Forelimb muscle (tissue), 1 donor: ENCODE measurements at regions not wholly inside any gene's neighbourhood (a gene's known extent, or its start where the extent isn't known, plus 50 kb on each side); places are given as distances from the start of the nearest gene placed in this dataset.
"Not testable (repeated sequence)": the region's sequence is repeated elsewhere in the genome, so short reads cannot be mapped to it uniquely, and the experiment has no call there.

Experiments
- DNase-seq: peaks from one replicate; pipeline ENCODE4 v3.0.0-alpha.2; 2013; ENCODE audit warnings: low read depth

GRCh38 chr18:61676773-61677434 is 215.9 kb downstream of the RNF152 start:
- DNase-seq: no peak

GRCh38 chr18:61669320-61669719 is 223.5 kb downstream of the RNF152 start:
- no peak for DNase-seq

GRCh38 chr18:61666876-61667590 is 225.8 kb downstream of the RNF152 start:
- DNase-seq: no peak

GRCh38 chr18:61664419-61665084 is 228.3 kb downstream of the RNF152 start:
- DNase-seq: no peak

DNA sequence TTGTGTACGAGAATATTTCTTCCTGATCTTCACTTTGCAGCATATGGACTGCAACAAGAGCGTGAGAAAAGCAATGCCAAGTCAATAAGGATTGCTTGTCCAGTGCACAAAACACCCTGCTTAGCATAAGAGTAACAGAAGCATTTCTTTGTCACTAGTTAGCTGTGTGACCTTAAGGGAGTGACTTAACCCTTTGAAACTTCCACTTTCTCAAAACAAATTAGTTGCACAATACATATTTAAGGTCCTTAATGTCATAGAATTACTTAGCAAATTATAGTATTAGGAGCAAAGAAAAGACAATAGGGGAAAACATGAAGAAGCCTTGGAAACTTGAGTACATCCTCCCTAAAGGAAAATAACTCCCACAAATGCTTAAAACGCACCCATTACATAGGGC is 230.1 kb downstream of the RNF152 start:
- DNase-seq: no peak

- no peak for DNase-seq
Measured at GRCh38 chr18:61658431-61658830, 234.4 kb downstream of the RNF152 start.

GRCh38 chr18:61657066-61657732 is 235.6 kb downstream of the RNF152 start:
- DNase-seq: no peak

GRCh38 chr18:61655630-61656029 is 237.2 kb downstream of the RNF152 start:
- DNase-seq: no peak

GRCh38 chr18:61653823-61654551 is 238.8 kb downstream of the RNF152 start:
- DNase-seq: no peak

DNA sequence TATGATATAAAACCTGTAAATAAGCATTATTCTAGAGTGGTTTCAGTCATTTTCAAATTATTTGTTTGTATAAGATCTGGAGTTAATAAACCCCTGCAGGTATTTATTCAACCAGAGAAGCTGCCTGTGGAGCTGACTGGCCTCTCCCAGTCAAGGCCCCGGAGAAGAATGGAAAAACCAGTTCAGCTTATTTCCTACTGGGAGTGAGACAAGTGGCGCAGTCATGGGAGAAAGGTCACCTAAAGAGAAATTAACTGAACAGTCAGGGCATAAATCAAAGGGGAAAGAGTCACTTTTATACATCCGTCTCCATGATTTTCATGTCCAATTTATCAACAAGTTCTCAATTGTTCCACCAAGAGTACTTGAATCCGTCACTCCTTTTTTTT is 240.9 kb downstream of the RNF152 start:
- DNase-seq: no peak

- no peak for DNase-seq
Measured at GRCh38 chr18:61651145-61651879, 241.5 kb downstream of the RNF152 start.

- no peak for DNase-seq
Measured at GRCh38 chr18:61643884-61644647, 248.7 kb downstream of the RNF152 start.

- DNase-seq: no peak
Measured at GRCh38 chr18:61639886-61640285, 252.9 kb downstream of the RNF152 start.

- no peak for DNase-seq
Measured at GRCh38 chr18:61637905-61638595, 254.8 kb downstream of the RNF152 start.

- DNase-seq: no peak
Measured at GRCh38 chr18:61637319-61637718, 255.5 kb downstream of the RNF152 start.

DNA sequence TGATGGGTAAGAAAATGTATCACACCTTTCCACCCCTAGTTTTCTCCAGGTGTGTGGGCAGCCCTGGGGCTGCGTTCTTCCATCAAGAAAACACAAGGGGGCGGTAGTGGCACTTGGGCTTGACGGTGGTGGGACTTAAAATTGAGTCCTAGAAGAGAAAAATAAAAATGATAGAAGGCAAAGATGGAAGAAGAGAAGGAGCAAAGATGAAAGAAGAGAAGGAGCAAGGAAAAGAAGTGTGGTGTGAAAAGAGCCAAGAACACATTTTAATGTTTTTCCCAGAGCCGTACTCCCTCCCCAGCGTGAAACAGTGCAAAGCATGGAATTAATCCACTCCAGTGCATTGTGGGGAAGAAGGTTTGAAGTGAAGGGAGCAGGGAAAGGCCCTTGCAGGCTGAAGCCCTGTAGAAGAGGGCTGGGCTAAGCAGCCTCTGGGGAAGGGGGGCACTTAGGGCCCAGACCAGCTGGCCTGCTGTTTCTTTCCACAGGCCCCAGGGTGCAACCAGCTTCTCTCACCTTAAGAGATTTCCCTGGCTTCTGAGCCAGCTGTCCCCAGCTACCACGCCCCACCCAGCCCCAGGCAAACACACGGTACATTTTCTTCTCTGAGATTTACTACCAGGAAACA is 256.8 kb downstream of the RNF152 start:
- no peak for DNase-seq

GRCh38 chr18:61628085-61628484 is 264.7 kb downstream of the RNF152 start:
- DNase-seq: no peak

DNA sequence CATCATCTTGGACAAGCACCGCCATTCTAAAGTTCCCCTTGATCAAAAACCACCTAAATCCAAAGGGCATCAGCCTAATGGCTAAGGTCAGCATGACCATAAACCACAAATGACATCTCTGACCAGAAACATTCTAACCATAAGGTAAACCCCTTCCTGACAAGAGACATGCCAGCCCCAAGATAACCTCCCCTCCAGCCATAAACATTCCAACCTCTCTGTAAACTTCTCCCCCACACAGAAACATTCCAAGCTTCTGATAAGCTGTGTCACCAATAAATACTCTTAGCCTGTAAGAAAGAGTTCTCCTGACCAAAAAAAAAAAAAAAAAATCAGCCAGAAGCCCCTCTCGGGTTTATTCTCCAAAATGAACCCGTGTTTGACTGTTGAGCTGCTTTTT is 268.2 kb downstream of the RNF152 start:
- DNase-seq: not testable (repeated sequence)

DNA sequence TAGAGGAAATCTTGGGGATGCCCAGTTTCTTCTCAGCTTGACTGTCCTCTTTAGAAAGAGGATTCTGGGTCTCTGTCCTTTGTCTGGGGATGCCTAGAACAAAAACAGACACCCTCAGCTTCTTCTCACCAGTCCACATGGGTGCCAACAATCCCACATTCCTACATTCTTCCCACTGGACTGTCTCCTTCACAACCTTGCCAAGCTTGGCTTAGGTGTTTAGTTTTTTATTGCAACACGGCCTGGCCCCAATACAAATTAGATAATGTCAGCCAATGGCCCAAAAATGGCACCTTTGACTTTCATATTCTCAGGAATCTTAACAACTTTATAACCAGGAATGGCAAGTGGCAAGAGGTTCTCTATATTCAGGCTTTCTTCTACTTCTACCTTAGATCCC is 273.0 kb downstream of the RNF152 start:
- no peak for DNase-seq
